Parathyroid adenoma (tissue), 2 donors: ENCODE measurements at regions not wholly inside any gene's neighbourhood (a gene's known extent, or its start where the extent isn't known, plus 50 kb on each side); places are given as distances from the start of the nearest gene placed in this dataset.

Experiments
- H2AFZ ChIP-seq: fragments of 300-600 bp; sonication (generic); one replicate; pipeline ENCODE4 v1.7.0; 2017; ENCODE audit warnings: antibody characterized with exemption, mild to moderate bottlenecking
- H3K27ac ChIP-seq: fragments of 300-600 bp; sonication (generic); one replicate; pipeline ENCODE4 v1.7.0; 2017
- H3K27me3 ChIP-seq: fragments of 300-600 bp; sonication (generic); one replicate; pipeline ENCODE4 v1.7.0; 2017; ENCODE audit warnings: low read length; ENCODE audit not compliant: control insufficient read depth, insufficient read depth
- H3K36me3 ChIP-seq: fragments of 300-600 bp; sonication (generic); one replicate; pipeline ENCODE4 v1.7.0; 2017; ENCODE audit warnings: low read length; ENCODE audit not compliant: control insufficient read depth, insufficient read depth
- H3K4me1 ChIP-seq: fragments of 300-600 bp; sonication (generic); one replicate; pipeline ENCODE4 v1.7.0; 2017; ENCODE audit warnings: control low read depth
- H3K4me2 ChIP-seq: fragments of 300-600 bp; sonication (generic); one replicate; pipeline ENCODE4 v1.7.0; 2017; ENCODE audit warnings: low read length
- H3K4me3 ChIP-seq: fragments of 300-600 bp; sonication (generic); one replicate; pipeline ENCODE4 v1.7.0; 2017; ENCODE audit warnings: low read depth, low read length
- H3K79me2 ChIP-seq: fragments of 300-600 bp; sonication (generic); one replicate; pipeline ENCODE4 v1.7.0; 2017; ENCODE audit warnings: control low read depth
- H3K9ac ChIP-seq: fragments of 300-600 bp; sonication (generic); one replicate; pipeline ENCODE4 v1.7.0; 2017; ENCODE audit warnings: mild to moderate bottlenecking
- H3K9me3 ChIP-seq: fragments of 300-600 bp; sonication (generic); one replicate; pipeline ENCODE4 v1.7.0; 2017; ENCODE audit warnings: low read length; ENCODE audit not compliant: control insufficient read depth
- TF ChIP-seq, protein P1 (sequence below): fragments of 300-600 bp; sonication (generic); IDR thresholded peaks from one replicate; pipeline ENCODE4 v1.7.0; 2017; ENCODE audit warnings: antibody characterized with exemption, mild to moderate bottlenecking
- donor health status: primary hyperparathyroidism.

GRCh38 chr6:4345543-4345942 is 210.2 kb upstream of the ECI2 start:
- Histone ChIP-seq H3K27ac (no peak overlapping the region), H3K4me3 (no peak overlapping the region), H3K9ac (no peak overlapping the region), H3K4me1 (peaks cover 6% of the 10 kb centered on the region), H3K79me2 (no peaks in the 10 kb centered on the region), H3K36me3 (no peaks in the 10 kb centered on the region), H3K27me3 (no peaks in the 10 kb centered on the region), H2AFZ (no peak overlapping the region), H3K4me2 (no peak overlapping the region), H3K9me3 (no peaks in the 10 kb centered on the region)
- TF ChIP-seq, protein P1, sequence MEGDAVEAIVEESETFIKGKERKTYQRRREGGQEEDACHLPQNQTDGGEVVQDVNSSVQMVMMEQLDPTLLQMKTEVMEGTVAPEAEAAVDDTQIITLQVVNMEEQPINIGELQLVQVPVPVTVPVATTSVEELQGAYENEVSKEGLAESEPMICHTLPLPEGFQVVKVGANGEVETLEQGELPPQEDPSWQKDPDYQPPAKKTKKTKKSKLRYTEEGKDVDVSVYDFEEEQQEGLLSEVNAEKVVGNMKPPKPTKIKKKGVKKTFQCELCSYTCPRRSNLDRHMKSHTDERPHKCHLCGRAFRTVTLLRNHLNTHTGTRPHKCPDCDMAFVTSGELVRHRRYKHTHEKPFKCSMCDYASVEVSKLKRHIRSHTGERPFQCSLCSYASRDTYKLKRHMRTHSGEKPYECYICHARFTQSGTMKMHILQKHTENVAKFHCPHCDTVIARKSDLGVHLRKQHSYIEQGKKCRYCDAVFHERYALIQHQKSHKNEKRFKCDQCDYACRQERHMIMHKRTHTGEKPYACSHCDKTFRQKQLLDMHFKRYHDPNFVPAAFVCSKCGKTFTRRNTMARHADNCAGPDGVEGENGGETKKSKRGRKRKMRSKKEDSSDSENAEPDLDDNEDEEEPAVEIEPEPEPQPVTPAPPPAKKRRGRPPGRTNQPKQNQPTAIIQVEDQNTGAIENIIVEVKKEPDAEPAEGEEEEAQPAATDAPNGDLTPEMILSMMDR, result no peak

DNA sequence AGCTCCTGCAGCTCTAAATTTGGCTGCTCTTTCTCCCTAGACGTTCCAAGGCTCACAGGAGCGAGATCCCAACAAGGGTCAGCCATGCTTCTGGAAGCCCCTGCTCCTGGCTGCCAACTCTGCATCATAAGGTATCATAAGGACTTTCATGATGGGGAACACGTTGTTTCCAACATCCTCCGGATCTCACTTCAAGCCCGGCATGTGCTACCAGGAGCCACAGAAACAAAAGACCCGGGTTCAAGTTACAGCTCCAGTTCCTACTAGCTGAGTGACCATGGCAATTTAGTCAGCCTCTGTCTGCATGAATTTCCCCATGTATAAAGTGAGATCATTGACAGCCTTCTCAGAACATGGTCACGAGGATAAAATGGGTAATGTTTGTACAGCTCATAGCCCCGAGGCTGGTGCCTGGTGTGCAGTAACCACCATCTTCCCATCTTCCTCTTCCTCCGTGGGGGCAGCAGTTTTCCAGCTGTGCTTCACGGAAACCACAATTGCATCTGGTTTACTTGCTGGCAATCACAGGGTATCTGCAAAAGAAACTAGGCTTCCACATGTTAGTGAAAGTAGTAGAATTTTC is 209.0 kb upstream of the ECI2 start:
- H3K4me3 ChIP-seq, result no peak overlapping the region
- H2AFZ ChIP-seq, result no peak overlapping the region

GRCh38 chr6:4342407-4343137 is 207.2 kb upstream of the ECI2 start:
- TF ChIP-seq, protein P1, result no peak
- Histone ChIP-seq H3K9ac (no peak overlapping the region), H2AFZ (no peak overlapping the region), H3K27ac (no peak overlapping the region), H3K4me1 (no peaks in the 10 kb centered on the region), H3K9me3 (no peaks in the 10 kb centered on the region), H3K27me3 (no peaks in the 10 kb centered on the region), H3K79me2 (no peaks in the 10 kb centered on the region), H3K4me3 (no peak overlapping the region), H3K36me3 (no peaks in the 10 kb centered on the region), H3K4me2 (no peak overlapping the region)

More for the DNA sequence above, 209.0 kb upstream of the ECI2 start:
- H3K36me3 ChIP-seq, result no peaks in the 10 kb centered on the region
- no peak overlapping the region for H3K27ac ChIP-seq
- no peaks in the 10 kb centered on the region for H3K4me1 ChIP-seq
- H3K79me2 ChIP-seq, result no peaks in the 10 kb centered on the region
- H3K4me2 ChIP-seq, result no peak overlapping the region
- no peaks in the 10 kb centered on the region for H3K9me3 ChIP-seq
- TF ChIP-seq, protein P1, result no peak
- H3K9ac ChIP-seq, result no peak overlapping the region
- no peaks in the 10 kb centered on the region for H3K27me3 ChIP-seq

- no peak overlapping the region for H3K9ac ChIP-seq
- H3K4me2 ChIP-seq, result no peak overlapping the region
- H3K4me1 ChIP-seq, result peaks cover 5% of the 10 kb centered on the region
- H3K9me3 ChIP-seq, result no peaks in the 10 kb centered on the region
- TF ChIP-seq, protein P1, result no peak
- no peaks in the 10 kb centered on the region for H3K27me3 ChIP-seq
- H3K36me3 ChIP-seq, result no peaks in the 10 kb centered on the region
- no peaks in the 10 kb centered on the region for H3K79me2 ChIP-seq
- H2AFZ ChIP-seq, result no peak overlapping the region
- H3K4me3 ChIP-seq, result no peak overlapping the region
- no peak overlapping the region for H3K27ac ChIP-seq
Observed at GRCh38 chr6:4341078-4341797, 205.9 kb upstream of the ECI2 start.
